ENCODE measurements at regions not wholly inside any gene's neighbourhood (a gene's known extent, or its start where the extent isn't known, plus 50 kb on each side); places are given as distances from the start of the nearest gene placed in this dataset.

GRCh38 chr2:195396479-195396878 lies 260.5 kb upstream of the SLC39A10 start:
- DNase-seq: no peak

- no peak for DNase-seq
These were observed 261.7 kb upstream of the SLC39A10 start for GRCh38 chr2:195395362-195395761.

- DNase-seq: no peak
These were observed 264.3 kb upstream of the SLC39A10 start for GRCh38 chr2:195392446-195393336.

- no peak for DNase-seq
These were observed 266.2 kb upstream of the SLC39A10 start for GRCh38 chr2:195390686-195391321.

- no peak for DNase-seq
These were observed 269.0 kb upstream of the SLC39A10 start for GRCh38 chr2:195388028-195388427.

- no peak for DNase-seq
These were observed 274.8 kb upstream of the SLC39A10 start for GRCh38 chr2:195382186-195382585.

GRCh38 chr2:195370167-195370943 lies 286.7 kb upstream of the SLC39A10 start:
- DNase-seq: no peak

- no peak for DNase-seq
These were observed 287.8 kb upstream of the SLC39A10 start for GRCh38 chr2:195369218-195369587.

GRCh38 chr2:195368249-195369217 lies 288.5 kb upstream of the SLC39A10 start:
- DNase-seq: no peak

GRCh38 chr2:195367809-195368208 lies 289.2 kb upstream of the SLC39A10 start:
- no peak for DNase-seq

GRCh38 chr2:195364015-195364965 lies 292.7 kb upstream of the SLC39A10 start:
- no peak for DNase-seq

GRCh38 chr2:195363496-195363895 lies 293.5 kb upstream of the SLC39A10 start:
- no peak for DNase-seq

GRCh38 chr2:195360242-195360641 lies 296.8 kb upstream of the SLC39A10 start:
- DNase-seq: peak; percentile 28

GRCh38 chr2:195359043-195359735 lies 297.8 kb upstream of the SLC39A10 start:
- DNase-seq: no peak

GRCh38 chr2:195356920-195357440 lies 300.0 kb upstream of the SLC39A10 start:
- no peak for DNase-seq

GRCh38 chr2:195356026-195356425 lies 301.0 kb upstream of the SLC39A10 start:
- no peak for DNase-seq

GRCh38 chr2:195352581-195352980 lies 304.4 kb upstream of the SLC39A10 start:
- DNase-seq: no peak

- no peak for DNase-seq
These were observed 313.0 kb upstream of the SLC39A10 start for GRCh38 chr2:195343942-195344530.

- DNase-seq: no peak
These were observed 313.5 kb upstream of the SLC39A10 start for GRCh38 chr2:195343540-195343939.

GRCh38 chr2:195342061-195342460 lies 315.0 kb upstream of the SLC39A10 start:
- no peak for DNase-seq

All from activated CD4-positive, alpha-beta T cell treated with anti-CD3 and anti-CD28 coated beads, Interleukin-10, Interleukin-2, amounts not matched to agents 100 ng/mL and 50 ng/mL, durations not matched to agents 16 hours and 8 hours (primary cell).